CD4-positive, CD25-positive, alpha-beta regulatory T cell (primary cell): ENCODE measurements at regions not wholly inside any gene's neighbourhood (a gene's known extent, or its start where the extent isn't known, plus 50 kb on each side); places are given as distances from the start of the nearest gene placed in this dataset.
A peak's percentile ranks its signal among the peaks of the same experiment; 100 is the strongest.

Experiments
- ATAC-seq, 2 donors: fragments of 150-1000 bp; cut with Tn5 transposase; one replicate each; pipeline ENCODE4 v1.10.0; 2021; ENCODE audit warnings: low read depth in 2 of 2, moderate number of reproducible peaks in 2 of 2, moderate library complexity in 1 of 2
- DNase-seq, 3 donors: peaks; one replicate each; pipeline versions ENCODE4 v3.0.0 to v3.0.0-alpha.2; 2012 to 2022; ENCODE audit warnings: mixed read lengths in 1 of 3
- H3K27ac ChIP-seq: one replicate; pipeline ENCODE4 v1.7.0; 2013; ENCODE audit warnings: mild to moderate bottlenecking, low read length; ENCODE audit not compliant: insufficient read depth, poor library complexity, severe bottlenecking
- H3K27me3 ChIP-seq: one replicate; pipeline ENCODE4 v1.7.0; 2013; ENCODE audit warnings: low read length; ENCODE audit not compliant: control insufficient read depth, insufficient read depth
- H3K36me3 ChIP-seq: one replicate; pipeline ENCODE4 v1.7.0; 2013; ENCODE audit warnings: mild to moderate bottlenecking, low read length, moderate library complexity; ENCODE audit not compliant: control insufficient read depth, insufficient read depth
- H3K4me1 ChIP-seq: 2 replicates; pipeline ENCODE4 v1.7.0; 2013; ENCODE audit warnings: mild to moderate bottlenecking, low read length; ENCODE audit not compliant: insufficient read depth, control insufficient read depth, poor library complexity, severe bottlenecking
- H3K4me3 ChIP-seq: one replicate; pipeline ENCODE4 v1.7.0; 2013; ENCODE audit warnings: low read depth, mild to moderate bottlenecking, low read length, moderate library complexity
- H3K9me3 ChIP-seq, 2 experiments: 1 replicate in 1 of 2; 2 replicates in 1 of 2; pipeline ENCODE4 v1.7.0; 2013; ENCODE audit warnings: low read length in 2 of 2, mild to moderate bottlenecking in 1 of 2, moderate library complexity in 1 of 2; ENCODE audit not compliant: control insufficient read depth in 2 of 2
- H3K27ac Mint-ChIP-seq, 3 donors: one replicate each; pipeline ENCODE4 v1.8.0; 2020 to 2022; ENCODE audit warnings: mild to moderate bottlenecking in 3 of 3, mixed read lengths in 3 of 3, moderate library complexity in 2 of 3
- H3K27me3 Mint-ChIP-seq: one replicate; pipeline ENCODE4 v1.8.0; 2022; ENCODE audit warnings: mild to moderate bottlenecking, mixed read lengths
- H3K36me3 Mint-ChIP-seq: one replicate; pipeline ENCODE4 v1.8.0; 2020; ENCODE audit warnings: mixed read lengths
- H3K4me1 Mint-ChIP-seq, 4 donors: one replicate each; pipeline ENCODE4 v1.8.0; 2020 to 2022; ENCODE audit warnings: mixed read lengths in 4 of 4, mild to moderate bottlenecking in 1 of 4
- H3K4me3 Mint-ChIP-seq, 4 donors: one replicate each; pipeline ENCODE4 v1.8.0; 2020 to 2022; ENCODE audit warnings: mild to moderate bottlenecking in 4 of 4, mixed read lengths in 4 of 4, moderate library complexity in 3 of 4
- H3K9me3 Mint-ChIP-seq, 7 donors: one replicate each; pipeline ENCODE4 v1.8.0; 2020 to 2022; ENCODE audit warnings: mixed read lengths in 7 of 7, mild to moderate bottlenecking in 3 of 7, moderate library complexity in 2 of 7

DNA sequence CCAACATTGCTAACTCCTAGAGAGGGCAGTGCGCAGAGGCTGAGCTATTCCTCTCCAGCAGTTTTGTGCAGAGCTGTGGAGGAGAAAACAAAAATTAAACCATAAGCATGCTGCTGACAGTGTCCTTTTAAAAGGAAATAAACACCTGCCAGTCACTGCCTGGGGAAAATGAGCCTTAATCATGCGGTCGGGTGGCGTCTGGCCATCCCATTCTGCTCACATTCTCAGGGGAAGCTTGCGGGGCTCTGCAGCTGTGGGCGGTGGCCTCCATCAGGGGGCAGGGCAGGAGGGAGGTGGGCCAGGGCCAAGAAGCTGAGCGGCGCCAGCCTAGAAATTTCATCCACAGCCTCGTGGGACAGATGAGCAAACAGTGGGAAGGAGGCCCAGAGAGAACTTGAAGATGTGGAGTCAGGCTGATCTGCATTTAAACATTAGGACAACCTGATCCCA lies 71.0 kb upstream of the TP53I11 start:
- Histone ChIP-seq H3K27ac (no peak overlapping the region), H3K4me1 (peaks cover 4% of the 10 kb centered on the region), H3K36me3 (no peaks in the 10 kb centered on the region), H3K27me3 (peaks cover 4% of the 10 kb centered on the region), H3K4me3 (no peak overlapping the region), H3K9me3 (no peaks in the 10 kb centered on the region)
- H3K27me3 Mint-ChIP-seq = peaks cover 4% of the 10 kb centered on the region
- no peak overlapping the region for H3K27ac Mint-ChIP-seq
- ATAC-seq = no peak
- DNase-seq = no peak
- peaks cover 0 to 13% (median 9%) of the 10 kb centered on the region in 4 donors for H3K4me1 Mint-ChIP-seq
- H3K9me3 Mint-ChIP-seq = no peaks in the 10 kb centered on the region
- H3K4me3 Mint-ChIP-seq = no peak overlapping the region
- no peaks in the 10 kb centered on the region for H3K36me3 Mint-ChIP-seq

DNA sequence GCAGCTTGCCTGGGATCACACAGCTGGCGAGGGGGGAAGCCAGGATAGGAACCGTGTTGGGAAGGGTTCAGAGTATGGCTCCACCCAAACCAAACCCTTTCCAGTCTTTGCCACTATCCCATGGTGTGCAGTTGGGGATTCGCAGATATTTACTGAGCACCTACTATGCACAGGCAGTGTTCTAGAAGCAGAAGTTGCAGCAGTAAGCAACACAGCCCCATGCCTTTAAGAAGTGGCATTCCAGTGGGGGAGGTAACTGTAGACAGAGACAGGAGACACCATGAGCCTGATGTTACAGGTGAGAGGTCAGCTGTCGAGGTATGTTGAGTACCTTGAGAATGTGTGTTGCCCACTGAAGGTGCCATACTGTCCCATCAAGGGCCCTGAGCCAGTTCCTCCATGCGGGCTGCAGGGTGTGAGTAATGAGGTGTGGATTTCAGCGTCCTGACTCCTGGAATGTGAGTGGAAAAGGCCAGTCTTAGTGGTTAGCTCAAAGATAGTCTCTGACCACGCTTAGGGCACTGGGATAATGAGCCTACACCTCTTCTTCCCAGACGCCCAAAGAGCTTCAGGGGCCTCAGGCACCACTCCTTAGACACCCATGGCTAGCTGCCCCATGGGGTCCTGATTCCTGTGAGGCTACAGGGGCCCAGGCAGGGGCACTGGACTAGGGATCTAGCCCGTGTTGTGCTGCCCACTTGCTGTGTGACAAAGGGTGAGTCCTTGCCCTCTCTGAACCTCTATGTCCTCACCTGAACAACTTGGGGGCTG lies 71.8 kb upstream of the TP53I11 start:
- H3K4me1 ChIP-seq = peaks cover 4% of the 10 kb centered on the region
- peaks cover 4% of the 10 kb centered on the region for H3K27me3 Mint-ChIP-seq
- DNase-seq = no peak
- peaks cover 4% of the 10 kb centered on the region for H3K27me3 ChIP-seq
- H3K9me3 ChIP-seq = no peaks in the 10 kb centered on the region
- peaks cover 0 to 13% (median 9%) of the 10 kb centered on the region in 4 donors for H3K4me1 Mint-ChIP-seq
- no peak for ATAC-seq
- no peaks in the 10 kb centered on the region for H3K36me3 ChIP-seq
- H3K36me3 Mint-ChIP-seq = no peaks in the 10 kb centered on the region
- H3K27ac ChIP-seq = no peak overlapping the region
- H3K9me3 Mint-ChIP-seq = no peaks in the 10 kb centered on the region
- H3K27ac Mint-ChIP-seq = no peak overlapping the region
- H3K4me3 Mint-ChIP-seq = no peak overlapping the region
- no peak overlapping the region for H3K4me3 ChIP-seq

- H3K9me3 ChIP-seq = no peaks in the 10 kb centered on the region
- H3K4me1 Mint-ChIP-seq = peaks cover 0 to 13% (median 9%) of the 10 kb centered on the region in 4 donors
- H3K4me3 Mint-ChIP-seq = no peak overlapping the region
- H3K4me3 ChIP-seq = no peak overlapping the region
- H3K36me3 ChIP-seq = no peaks in the 10 kb centered on the region
- peaks cover 4% of the 10 kb centered on the region for H3K27me3 ChIP-seq
- H3K27me3 Mint-ChIP-seq = peaks cover 4% of the 10 kb centered on the region
- DNase-seq (no peak), ATAC-seq (no peak)
- peak overlapping the region in 1 of 3 donors; percentile 5 for H3K27ac Mint-ChIP-seq
- H3K4me1 ChIP-seq = peaks cover 4% of the 10 kb centered on the region
- no peaks in the 10 kb centered on the region for H3K9me3 Mint-ChIP-seq
- no peak overlapping the region for H3K27ac ChIP-seq
- no peaks in the 10 kb centered on the region for H3K36me3 Mint-ChIP-seq
These were observed 72.3 kb upstream of the TP53I11 start for GRCh38 chr11:45023065-45023365.

DNA sequence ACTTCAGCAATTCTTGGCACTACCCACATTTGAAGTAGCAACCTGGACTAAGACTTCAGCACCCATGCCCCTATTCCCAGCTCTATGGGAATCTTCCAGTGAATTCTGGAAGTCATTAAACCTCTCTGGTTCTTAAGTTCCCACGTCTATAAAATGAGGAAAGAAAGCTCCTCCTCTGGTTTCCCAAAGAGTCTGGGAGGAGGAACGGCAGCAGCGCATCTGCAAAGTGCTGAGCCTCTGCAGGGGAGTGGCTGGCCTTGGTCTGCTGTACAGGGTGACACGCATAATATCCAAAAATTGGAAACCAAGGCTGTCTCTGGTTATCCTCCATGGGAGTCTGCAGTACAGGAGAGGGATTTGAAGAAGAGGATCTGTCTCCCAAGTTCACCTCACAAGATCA lies 73.6 kb upstream of the TP53I11 start:
- H3K4me3 Mint-ChIP-seq = no peak overlapping the region
- no peak overlapping the region for H3K27ac Mint-ChIP-seq

DNA sequence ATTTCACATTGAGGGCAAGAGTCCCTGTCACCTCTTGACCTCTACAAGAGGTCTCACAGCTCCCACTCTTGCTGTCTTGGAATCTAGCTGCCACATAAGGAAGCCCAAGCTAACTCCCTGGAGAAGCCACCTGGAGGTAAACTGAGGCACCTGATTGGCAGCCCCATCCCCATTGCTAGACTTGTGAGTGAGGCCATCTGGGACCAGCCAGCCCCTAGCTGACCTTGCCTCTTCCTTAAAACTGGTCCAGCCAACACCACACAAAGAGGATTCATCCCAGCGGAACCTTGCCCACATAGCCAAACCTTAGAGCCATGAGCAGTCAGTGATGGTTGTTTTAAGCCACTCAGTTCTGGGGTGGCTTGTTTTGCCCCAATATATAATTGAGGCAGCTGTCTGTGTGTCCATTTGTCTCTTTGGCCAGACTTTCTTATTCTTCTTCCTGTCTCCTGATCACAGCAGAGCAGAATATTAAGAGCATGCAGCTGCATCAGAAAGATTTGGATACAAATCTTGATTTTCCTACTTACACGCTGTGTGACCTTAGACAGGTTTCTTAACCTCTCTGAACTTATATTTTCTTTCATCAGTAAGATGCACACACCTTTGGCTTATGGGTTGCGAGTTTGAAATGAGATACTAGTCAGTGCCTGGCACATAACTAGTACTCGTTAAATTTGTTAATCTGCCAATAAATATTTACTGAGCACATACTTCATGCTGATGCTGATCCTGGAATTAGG lies 74.3 kb upstream of the TP53I11 start:
- H3K27me3 Mint-ChIP-seq = no peaks in the 10 kb centered on the region

More for the DNA sequence above, 73.6 kb upstream of the TP53I11 start:
- ATAC-seq (no peak), DNase-seq (no peak)
- no peaks in the 10 kb centered on the region for H3K9me3 ChIP-seq
- no peak overlapping the region for H3K27ac ChIP-seq
- H3K9me3 Mint-ChIP-seq = no peaks in the 10 kb centered on the region
- H3K36me3 ChIP-seq = no peaks in the 10 kb centered on the region
- peaks cover 4% of the 10 kb centered on the region for H3K4me1 ChIP-seq
- no peak overlapping the region for H3K4me3 ChIP-seq
- peaks cover 3% of the 10 kb centered on the region for H3K27me3 Mint-ChIP-seq
- H3K27me3 ChIP-seq = peaks cover 4% of the 10 kb centered on the region
- peaks cover 0 to 13% (median 9%) of the 10 kb centered on the region in 4 donors for H3K4me1 Mint-ChIP-seq
- H3K36me3 Mint-ChIP-seq = no peaks in the 10 kb centered on the region

DNA sequence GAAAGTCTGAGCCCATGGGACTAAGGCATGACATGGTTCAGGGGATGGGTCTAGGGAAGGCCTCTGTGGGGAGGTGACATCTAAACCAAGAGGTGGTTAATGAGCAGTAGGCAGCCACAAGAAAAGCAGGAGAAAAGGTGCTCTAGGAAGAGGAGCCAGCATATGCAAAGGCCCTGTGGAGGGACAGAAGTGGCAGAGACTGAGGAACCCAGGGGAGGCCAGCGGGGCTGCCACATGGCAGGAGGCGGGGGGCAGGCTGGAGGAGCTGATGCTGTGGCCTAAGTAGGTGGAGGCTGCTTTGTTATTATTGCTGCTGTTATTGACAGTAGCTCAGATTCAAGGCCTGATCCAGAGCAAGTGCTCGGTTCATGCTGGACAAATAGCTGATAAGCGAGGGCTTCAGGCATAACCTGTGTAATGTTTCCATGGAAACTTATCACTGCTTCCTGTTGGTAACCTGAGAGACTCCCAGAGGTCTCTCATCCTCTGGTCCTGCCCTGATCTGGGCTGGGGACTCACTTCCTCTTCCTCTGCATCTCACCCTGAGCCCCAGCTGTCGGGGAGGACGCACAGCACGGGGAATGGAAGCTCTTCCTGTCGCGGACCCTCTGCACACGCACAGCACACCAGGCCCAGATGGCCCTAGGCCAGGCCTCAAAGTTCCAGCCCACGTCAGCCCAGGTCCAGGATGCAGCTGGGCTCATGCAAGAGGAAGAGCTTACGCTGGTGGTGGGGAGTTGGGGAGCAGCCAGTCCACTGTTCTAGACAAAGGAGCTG lies 75.2 kb upstream of the TP53I11 start:
- no peak overlapping the region for H3K4me3 ChIP-seq
- Mint-ChIP-seq H3K9me3 (no peaks in the 10 kb centered on the region), H3K27ac (peak overlapping the region; percentile 4 to 82 (median 79)), H3K4me3 (no peak overlapping the region), H3K4me1 (peaks cover 0 to 13% (median 9%) of the 10 kb centered on the region in 4 donors), H3K27me3 (no peaks in the 10 kb centered on the region), H3K36me3 (no peaks in the 10 kb centered on the region)
- DNase-seq (peak in 1 of 3 donors; percentile 45), ATAC-seq (peak; percentile 59 to 65)
- no peak overlapping the region for H3K27ac ChIP-seq
- no peaks in the 10 kb centered on the region for H3K27me3 ChIP-seq
- H3K4me1 ChIP-seq = peaks cover 4% of the 10 kb centered on the region
- H3K9me3 ChIP-seq = no peaks in the 10 kb centered on the region
- H3K36me3 ChIP-seq = no peaks in the 10 kb centered on the region

More for the DNA sequence above, 74.3 kb upstream of the TP53I11 start:
- Mint-ChIP-seq H3K9me3 (no peaks in the 10 kb centered on the region), H3K36me3 (no peaks in the 10 kb centered on the region), H3K27ac (peak overlapping the region in 2 of 3 donors; percentile 4 to 39), H3K4me1 (peaks cover 0 to 13% (median 9%) of the 10 kb centered on the region in 4 donors), H3K4me3 (no peak overlapping the region)
- Histone ChIP-seq H3K9me3 (no peaks in the 10 kb centered on the region), H3K4me1 (peaks cover 4% of the 10 kb centered on the region), H3K27ac (no peak overlapping the region), H3K4me3 (no peak overlapping the region), H3K27me3 (no peaks in the 10 kb centered on the region), H3K36me3 (no peaks in the 10 kb centered on the region)
- ATAC-seq (no peak), DNase-seq (no peak)

DNA sequence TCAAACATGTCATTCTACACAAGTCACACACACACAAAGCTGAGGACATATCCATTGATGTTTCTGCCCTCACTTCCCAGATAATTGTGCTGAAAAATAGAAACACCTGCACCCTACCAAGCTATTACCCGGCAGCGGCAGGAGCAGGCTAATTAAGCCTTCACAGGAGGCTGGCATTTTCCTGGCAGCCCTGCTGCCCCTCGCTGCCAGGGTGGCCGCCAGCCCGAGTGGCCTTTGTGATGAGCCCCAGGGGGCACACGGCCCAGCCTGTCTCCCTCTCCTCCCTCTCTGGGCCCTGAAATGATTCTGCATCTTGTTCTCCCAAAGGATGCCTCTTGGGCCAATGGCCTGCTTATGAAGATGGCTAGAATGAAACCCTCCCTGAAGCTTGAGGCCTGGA lies 76.2 kb upstream of the TP53I11 start:
- Histone ChIP-seq H3K4me3 (no peak overlapping the region), H3K4me1 (peaks cover 4% of the 10 kb centered on the region), H3K9me3 (no peaks in the 10 kb centered on the region), H3K27me3 (no peaks in the 10 kb centered on the region), H3K36me3 (no peaks in the 10 kb centered on the region), H3K27ac (no peak overlapping the region)
- no peaks in the 10 kb centered on the region for H3K9me3 Mint-ChIP-seq
- no peak overlapping the region for H3K4me3 Mint-ChIP-seq
- ATAC-seq (no peak), DNase-seq (no peak)
- H3K4me1 Mint-ChIP-seq = peaks cover 4 to 13% (median 9%) of the 10 kb centered on the region in 4 donors
- peak overlapping the region in 1 of 3 donors; percentile 27 for H3K27ac Mint-ChIP-seq
- H3K36me3 Mint-ChIP-seq = no peaks in the 10 kb centered on the region
- no peaks in the 10 kb centered on the region for H3K27me3 Mint-ChIP-seq
